ENCODE measurements at regions not wholly inside any gene's neighbourhood (a gene's known extent, or its start where the extent isn't known, plus 50 kb on each side); places are given as distances from the start of the nearest gene placed in this dataset.

- ChIA-PET CTCF (no interaction called here), POLR2A (no interaction called here)
- no peak for DNase-seq (ENCODE audit: low read depth, low spot score)
- no peak overlapping the region for H3K4me3 ChIP-seq (ENCODE audit: low read depth, low read length)
- TF ChIP-seq CTCF (IDR thresholded peaks at IDR 0.05; ENCODE audit: insufficient read depth, low read length, missing control alignments), result no peak
Observed at GRCh38 chr2:138215958-138216357, 251.7 kb downstream of the HNMT start.

GRCh38 chr2:138217975-138218374 lies 253.7 kb downstream of the HNMT start:
- ChIA-PET CTCF (no interaction called here), POLR2A (no interaction called here)
- no peak for DNase-seq (ENCODE audit: low read depth, low spot score)
- TF ChIP-seq CTCF (IDR thresholded peaks at IDR 0.05; ENCODE audit: insufficient read depth, low read length, missing control alignments), result no peak
- no peak overlapping the region for H3K4me3 ChIP-seq (ENCODE audit: low read depth, low read length)

- no peak for TF ChIP-seq CTCF (IDR thresholded peaks at IDR 0.05; ENCODE audit: insufficient read depth, low read length, missing control alignments)
- no peak overlapping the region for H3K4me3 ChIP-seq (ENCODE audit: low read depth, low read length)
- POLR2A ChIA-PET, result no interaction called here
- DNase-seq (ENCODE audit: low read depth, low spot score), result no peak
- CTCF ChIA-PET, result no interaction called here
Observed at GRCh38 chr2:138218397-138218796, 254.1 kb downstream of the HNMT start.

GRCh38 chr2:138219961-138220360 lies 255.7 kb downstream of the HNMT start:
- ChIA-PET POLR2A (no interaction called here), CTCF (no interaction called here)
- H3K4me3 ChIP-seq (ENCODE audit: low read depth, low read length), result no peak overlapping the region
- DNase-seq (ENCODE audit: low read depth, low spot score), result no peak
- TF ChIP-seq CTCF (IDR thresholded peaks at IDR 0.05; ENCODE audit: insufficient read depth, low read length, missing control alignments), result no peak

GRCh38 chr2:138221358-138221757 lies 257.1 kb downstream of the HNMT start:
- TF ChIP-seq CTCF (IDR thresholded peaks at IDR 0.05; ENCODE audit: insufficient read depth, low read length, missing control alignments), result no peak
- ChIA-PET CTCF (no interaction called here), POLR2A (no interaction called here)
- no peak overlapping the region for H3K4me3 ChIP-seq (ENCODE audit: low read depth, low read length)
- DNase-seq (ENCODE audit: low read depth, low spot score), result no peak

- no peak for TF ChIP-seq CTCF (IDR thresholded peaks at IDR 0.05; ENCODE audit: insufficient read depth, low read length, missing control alignments)
- no peak overlapping the region for H3K4me3 ChIP-seq (ENCODE audit: low read depth, low read length)
- ChIA-PET POLR2A (no interaction called here), CTCF (no interaction called here)
- no peak for DNase-seq (ENCODE audit: low read depth, low spot score)
Observed at GRCh38 chr2:138223319-138223718, 259.0 kb downstream of the HNMT start.
